HT1080 (cell line): ENCODE measurements at regions not wholly inside any gene's neighbourhood (a gene's known extent, or its start where the extent isn't known, plus 50 kb on each side); places are given as distances from the start of the nearest gene placed in this dataset.

Source experiments
- DNase-seq: peaks from one replicate; pipeline ENCODE4 v3.0.0-alpha.2; 2015; ENCODE audit warnings: low read depth

DNA sequence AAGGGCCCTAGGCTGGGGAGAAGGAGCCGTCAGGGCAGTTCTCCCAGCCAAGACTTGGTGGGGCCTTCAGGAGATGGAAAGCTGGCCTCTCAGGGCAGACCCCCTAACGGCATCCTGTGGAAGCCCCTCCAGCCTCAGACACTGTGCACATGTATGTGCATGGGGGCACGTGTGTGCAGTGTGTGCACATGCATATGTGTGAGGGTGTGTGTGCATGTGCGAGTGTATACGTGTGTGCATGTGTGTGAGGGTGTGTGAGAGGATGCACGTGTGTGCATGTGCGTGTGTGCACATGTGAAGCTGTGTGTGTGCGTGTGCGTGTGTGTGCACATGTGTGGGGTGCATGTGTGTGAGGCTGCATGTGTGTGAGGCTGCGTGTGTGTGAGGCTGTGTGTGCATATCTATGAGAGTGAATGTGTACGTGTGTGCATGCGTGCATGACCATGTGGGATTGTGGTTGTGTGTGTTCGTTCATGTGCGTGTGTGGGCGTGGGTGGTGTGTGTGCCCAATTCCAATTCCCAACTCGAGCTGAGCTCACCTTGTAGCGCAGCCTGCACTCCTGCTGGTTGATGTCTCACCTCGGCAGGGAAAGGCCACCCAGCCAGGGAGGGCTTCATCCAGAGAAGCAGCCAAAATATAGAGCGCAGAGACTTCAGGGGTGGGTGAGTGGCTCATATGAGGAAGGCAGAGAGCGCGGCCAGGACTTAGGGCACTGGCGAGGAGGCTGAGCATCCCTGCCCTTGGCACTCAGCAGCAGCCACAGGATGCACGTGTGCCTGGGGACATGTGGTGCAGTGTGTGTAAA lies 142.7 kb upstream of the PPP1R26 start:
- DNase-seq, result no peak

DNA sequence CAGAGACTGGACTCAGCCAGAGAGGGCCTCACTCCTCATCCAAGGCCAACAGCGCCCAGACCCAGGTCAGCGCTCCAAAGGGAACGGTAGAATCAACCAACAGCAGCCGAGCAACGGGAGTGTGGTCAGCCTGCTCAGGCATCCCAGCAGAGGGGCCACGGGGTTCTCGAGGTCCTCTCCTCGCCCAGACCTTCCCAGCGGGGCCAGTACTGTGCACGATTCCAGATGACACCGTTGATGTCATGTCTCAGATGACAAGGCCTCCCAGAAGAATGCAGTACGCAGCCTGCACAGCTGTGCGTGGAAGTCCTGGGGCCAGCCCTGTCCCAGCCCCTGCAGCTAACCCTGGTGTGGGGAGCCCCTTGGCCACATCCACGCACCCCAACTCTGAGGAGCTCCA lies 141.0 kb upstream of the PPP1R26 start:
- no peak for DNase-seq

DNA sequence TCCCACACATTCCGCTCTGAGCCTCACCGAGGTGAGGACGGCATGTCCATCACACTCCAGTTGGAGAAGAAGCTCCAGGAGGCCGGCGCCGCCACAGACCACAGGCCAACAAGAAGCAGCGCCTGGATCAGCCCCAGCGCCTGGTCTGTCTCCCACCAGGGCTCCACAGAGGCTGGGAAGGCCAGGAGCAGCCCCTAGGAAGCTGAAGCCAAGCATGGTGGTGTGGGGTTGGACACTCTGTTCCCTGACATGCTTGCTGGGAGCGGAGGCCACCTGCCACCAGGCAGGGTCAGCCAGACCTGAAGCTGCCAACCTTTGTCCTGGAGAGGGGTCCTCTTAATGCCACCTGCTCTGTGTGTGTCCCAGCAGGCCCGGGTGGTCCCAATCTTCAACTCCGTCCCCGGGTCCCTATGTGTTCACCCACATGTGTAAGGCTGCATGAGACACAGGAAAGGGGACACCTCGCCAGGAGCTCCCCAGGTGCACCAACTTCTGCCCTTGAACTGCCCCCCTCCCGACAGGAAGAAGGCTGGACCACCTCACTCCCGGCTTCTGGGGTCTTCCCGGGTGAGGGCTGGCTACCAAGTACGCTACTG lies 140.1 kb upstream of the PPP1R26 start:
- DNase-seq, result no peak

DNA sequence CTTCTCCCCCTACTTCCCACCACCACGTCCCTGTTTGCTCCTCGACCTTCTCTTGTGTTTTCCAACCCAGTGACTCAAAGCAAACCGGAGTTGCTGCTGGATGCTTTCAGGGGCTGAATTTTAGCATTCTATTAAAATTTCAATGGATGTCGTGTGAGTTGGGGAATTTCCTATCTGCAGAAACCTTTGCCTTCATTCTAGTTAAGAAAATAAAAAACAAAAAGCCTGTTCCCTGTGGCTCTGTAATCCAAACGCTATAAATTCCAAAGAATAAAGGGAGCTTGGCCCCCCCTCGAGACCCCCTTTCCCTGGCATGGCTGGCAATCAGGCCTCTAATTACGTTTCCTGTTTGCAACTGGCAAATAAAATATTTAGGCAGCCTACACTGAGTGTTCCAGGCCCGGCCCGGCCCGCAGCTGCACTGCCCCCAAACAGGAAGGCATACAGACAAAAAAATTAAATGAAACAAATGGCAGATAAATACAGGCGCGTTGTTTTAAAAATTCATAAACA lies 139.4 kb upstream of the PPP1R26 start:
- no peak for DNase-seq

DNA sequence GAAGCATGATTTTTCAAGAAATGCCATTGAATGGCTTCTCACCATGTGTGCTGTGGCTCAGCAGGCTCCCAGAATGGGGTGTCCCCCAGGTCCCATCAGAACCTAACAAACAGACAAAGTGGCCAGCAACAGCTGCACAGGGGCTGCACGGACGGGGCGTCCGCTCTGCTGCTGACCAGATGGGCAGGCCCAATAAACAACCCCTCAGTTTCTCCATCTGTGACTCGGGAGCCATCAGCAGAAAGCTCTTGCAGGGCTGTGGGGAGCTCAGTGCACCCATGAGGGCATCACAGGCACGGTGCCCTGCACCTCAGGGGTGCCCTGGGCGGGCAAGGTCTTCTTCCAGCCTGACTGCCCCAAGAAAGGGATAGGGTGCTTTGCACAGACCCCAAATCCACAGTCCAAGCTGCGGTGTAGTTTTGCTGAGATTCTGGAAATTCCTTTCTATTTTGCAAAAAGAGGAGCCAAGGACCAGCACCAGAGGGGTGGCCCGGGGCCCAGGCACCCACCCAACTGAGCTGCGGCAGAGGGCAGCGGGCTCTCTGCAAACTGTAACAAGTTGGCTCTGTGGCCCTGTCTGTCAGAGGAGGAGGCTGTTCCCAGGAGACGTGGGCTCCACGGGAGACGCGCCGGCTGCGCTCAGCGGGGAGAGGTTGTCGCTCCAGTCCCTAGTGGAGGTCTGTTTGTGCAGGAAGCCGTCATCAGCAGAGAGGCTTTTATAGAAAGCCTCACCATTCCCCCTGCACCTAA lies 138.7 kb upstream of the PPP1R26 start:
- DNase-seq, result no peak

DNA sequence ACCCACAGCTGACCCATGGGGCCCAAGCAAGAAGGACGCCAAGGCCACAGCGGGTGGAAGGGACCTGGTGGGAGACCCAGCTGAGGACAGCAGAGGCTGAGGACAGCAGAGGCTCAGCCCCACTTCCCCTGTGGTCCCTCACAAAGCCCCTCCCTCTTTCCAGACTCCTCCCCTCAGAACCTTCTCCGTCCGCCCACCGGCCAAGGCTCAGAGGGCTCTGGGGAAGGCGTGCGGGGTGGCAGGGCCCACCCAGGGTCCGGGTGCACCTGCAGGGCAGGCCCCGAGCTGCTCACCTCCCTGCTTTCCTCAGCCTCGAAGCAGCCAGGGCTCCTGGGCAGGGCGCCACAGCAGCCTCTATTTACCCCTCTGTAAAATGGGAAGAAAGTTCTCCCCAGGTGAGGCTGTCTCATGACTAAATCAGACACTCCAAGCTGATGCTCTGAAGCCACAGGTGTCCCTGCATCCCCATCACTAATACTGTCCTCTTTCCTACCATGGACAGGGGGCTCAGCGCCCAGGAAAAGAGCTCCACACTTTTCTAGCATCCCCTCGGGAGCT lies 137.9 kb upstream of the PPP1R26 start:
- DNase-seq, result no peak

DNA sequence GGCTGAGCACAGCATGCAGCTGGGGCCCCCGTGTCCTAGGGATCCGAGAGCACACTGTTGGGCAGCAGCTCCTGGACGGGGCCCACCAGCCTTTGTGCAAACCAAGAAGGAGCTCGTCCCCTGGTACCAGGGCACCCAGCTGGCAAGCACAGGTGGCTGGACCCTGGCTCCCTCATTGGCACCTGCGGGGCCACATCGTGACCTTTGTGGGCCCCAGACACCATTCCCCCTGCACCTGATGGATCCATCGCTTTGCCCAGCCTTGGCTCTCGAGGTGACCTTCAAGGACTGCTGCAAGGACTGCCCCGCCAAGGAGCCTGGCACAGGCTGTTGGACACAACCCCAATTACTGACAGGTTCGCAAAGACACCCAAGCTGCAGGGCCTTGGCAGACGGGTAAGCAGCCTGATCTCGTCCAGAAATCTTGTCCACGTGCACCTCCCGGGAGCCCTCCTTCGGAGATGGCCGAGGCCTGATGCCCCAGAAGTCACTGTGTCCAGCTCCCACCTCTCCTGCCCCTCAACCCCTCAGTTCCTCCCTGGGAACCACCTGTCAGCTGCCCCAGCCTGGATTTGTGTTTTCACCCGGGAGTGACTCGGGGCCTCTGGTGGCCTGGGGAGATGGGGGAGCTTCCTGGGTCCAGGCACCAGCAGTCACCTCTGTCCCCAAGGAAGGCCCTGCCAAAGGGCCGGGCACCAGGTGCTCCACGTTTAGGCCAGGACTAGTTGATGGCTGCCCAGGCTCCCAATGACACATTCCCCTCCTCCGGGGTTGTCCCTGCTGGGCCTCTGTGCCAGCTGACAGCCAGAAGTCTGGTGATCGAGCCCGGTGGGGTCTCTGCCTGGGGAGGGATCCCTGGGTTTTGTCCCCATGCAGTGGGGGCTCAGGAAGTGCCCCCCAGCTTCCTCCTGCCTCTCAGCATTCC lies 137.1 kb upstream of the PPP1R26 start:
- no peak for DNase-seq

DNA sequence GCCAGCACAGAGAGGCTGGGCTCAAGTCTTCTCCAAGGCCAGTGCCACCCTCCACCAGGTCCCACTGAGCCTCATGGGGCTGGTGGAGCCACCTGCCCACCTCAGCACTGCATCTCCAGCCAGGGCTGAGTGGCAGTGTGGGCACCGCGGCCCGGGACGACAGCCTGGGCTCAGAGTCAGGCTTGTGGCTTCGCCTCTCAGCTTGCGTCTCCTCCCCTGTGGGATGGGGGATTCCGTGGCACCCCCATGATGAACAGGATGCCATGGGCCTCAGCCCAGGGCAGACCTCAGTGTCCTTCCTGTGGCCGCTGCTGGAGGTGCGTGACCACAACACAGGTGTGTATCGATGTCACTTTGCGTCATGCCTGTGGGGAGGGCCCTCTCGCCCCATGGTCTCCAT lies 136.4 kb upstream of the PPP1R26 start:
- DNase-seq, result no peak

DNA sequence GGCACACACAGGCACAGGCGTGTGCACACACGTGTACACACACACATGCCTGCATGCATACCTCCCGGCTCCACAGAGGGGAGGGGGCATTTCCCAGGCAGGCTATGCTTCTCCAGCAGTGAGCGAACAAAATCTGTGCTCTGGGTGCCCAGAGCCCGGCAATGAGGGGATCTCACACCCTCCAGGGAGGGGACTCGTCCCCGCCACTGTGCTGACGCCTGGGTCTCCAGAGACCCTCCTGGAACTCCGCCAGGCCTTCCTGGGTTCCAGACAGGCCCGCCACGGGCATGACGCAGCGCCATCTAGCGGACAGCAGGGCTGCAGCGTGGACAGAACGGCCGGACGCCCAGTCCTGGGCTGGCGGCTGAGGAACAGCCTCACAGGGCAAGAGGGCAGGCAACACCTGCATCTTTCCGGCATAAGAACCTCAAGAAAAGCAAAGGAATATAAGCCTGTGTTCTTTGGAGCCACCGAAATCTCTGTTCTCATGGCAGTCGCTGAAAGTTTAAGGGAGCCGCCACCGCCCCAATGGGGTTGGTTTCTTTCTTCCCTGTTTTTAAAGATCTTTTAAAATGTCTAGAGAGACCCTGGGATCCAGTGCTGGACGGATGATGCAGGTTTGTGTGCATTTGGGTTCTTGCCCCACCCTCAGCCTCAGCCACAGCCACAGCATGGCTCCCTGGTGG lies 135.6 kb upstream of the PPP1R26 start:
- no peak for DNase-seq

DNA sequence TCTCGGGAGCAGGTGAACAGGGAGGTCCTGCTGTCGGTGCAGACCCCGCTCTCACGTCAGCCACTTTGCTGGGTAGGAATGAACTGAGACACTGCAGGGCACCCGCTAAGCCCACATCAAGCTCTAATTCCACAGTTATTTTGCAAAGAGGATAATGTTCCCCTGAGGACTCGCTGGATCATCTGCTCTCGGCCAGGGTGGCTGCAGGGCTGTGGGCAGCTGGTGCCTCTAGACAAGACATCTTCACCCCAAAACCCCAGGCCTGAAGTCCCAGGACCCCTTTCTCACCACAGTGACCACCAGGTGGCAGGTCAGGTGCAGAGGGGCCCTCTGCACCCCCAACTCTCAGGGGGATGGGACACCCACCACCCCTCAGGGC lies 135.1 kb upstream of the PPP1R26 start:
- no peak for DNase-seq

DNA sequence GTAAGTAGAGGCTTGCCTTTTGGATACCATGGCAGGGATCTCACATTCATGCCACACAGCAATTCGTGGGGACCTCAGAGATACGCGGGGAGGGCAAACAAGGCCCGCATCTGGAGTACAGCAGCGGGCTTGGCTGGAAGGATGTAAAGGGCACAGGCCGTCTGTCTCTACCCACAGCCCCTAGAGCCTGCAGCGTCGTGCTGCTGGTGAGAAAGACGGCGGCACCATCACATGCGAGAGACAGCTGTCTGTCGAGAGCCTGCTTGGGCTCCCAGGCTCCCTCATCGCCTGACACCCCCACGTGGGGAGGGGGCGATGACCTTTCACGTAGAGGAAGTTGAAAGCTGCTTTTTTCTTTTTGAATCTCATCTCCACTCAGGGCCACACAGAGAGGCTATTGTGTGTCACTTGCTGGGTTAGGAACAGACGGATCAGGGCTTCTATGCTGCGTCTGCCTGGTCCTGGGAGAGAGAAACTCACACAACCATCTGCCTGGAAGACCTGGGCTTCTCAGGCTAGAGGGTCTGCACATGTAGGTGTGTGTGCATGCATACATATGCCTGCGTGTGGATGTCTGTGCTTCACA lies 134.6 kb upstream of the PPP1R26 start:
- DNase-seq, result no peak

DNA sequence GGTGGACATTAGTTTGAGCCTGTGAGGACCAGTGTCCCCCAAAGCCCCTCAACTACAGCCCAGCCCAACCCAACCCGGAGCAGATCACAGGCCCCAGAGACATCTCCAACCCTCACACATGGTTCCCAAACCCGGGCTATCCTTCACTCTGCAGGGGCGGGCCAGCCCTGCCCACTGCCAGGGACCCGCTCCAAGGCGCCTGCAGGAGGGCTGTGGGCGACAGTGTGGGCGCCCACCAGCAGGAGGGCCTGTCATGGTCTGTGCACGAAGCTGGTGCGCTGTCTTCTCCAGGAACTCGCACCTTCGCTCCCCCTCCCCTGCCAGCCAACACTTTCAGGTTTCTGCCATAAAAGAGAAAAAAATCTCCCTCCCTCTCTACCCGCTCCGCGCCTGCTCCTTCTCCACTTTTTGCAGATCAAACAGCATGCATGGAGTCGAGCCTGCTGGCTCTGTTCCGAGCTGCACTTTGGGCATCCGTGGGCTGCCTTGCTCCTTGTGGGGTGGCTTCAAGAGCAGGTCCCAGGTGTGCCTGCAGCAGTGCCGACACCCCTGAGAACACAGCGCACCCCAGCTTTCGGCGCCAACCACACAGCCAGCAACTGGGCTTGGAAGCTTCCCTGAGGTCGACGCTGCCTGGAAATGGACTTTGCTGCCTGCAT lies 133.7 kb upstream of the PPP1R26 start:
- no peak for DNase-seq

DNA sequence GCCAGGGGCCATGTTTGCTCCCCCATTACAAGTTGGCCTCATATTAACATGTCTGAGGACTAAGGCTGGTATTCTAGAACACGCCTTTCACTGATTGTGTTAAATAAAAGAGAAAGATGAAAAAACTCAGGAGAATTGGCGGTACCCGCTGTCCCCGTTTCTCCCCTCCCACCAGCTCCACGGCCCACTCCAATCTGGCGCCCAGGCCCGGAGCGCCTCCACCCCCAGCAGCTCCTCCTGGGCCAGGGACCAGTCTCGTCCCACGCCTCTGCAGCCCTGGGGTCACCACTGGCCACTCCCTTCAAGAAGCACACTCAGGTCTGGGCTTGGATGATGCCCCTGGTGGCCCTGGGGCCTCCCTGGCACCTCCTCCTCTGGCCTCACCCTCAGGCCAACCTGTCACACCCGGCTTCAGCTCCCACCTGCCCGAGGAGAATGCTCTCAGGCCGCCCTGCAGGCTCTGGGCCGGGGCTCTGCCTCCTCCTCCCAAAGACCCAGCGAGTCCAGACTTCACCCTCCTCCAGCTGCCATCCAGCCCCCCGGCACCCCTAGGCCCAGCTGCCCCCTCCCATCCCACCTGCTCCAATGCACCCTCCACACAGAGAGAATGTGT lies 133.0 kb upstream of the PPP1R26 start:
- DNase-seq, result no peak

DNA sequence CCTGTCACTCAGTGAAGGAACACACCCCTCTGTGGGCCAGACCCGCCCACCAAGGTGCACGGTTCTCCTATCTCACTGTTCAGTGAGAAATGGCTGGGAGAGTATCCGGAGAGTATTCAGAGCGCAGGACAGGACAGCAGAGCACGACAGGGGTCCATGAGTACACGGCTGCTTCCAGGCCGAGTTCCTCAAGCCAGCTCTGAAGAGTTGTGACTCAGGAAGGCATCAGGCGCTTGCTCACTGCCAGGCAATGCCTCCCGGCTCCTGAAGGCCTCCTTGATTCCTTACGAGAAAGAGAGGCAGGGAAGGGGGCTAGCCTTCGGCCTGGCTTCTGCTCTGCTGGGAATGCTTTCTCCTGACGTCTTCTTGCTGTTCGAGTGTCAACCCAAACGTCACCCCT lies 132.1 kb upstream of the PPP1R26 start:
- peak; percentile 39 for DNase-seq

DNA sequence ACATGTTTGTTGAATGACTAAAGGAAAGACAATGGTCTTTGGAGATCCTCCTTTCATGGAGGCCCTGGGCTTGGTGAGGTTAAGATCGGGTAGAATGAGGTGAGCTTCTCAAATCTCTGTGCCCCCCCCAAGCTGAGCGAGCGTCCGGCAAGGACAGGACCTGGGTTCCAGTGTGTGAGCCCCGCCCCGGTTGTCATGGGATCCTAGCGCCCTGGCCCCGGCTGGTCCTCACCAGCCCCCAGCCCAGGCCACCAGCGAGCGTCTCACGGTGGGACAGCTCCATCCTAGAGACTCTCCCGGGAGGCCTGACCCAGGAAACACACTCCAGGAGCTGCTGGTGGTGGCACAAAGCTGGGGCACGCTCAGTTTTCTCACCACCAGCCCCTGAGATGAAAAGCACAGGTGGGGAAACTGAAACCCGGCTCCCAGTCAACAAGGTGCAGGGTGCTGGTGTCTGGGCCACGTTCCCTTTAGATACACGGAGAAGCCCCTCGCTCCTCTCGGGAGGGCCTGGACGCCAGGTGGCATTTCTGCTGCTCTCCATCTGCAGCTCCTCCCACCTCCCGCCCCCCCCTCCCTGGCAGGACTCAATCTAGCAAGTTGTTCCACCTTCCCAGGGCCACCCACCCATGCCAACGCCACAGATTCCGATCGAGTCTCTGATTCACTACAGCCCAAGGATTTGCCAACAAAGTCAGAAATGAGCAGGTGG lies 131.3 kb upstream of the PPP1R26 start:
- DNase-seq, result no peak

DNA sequence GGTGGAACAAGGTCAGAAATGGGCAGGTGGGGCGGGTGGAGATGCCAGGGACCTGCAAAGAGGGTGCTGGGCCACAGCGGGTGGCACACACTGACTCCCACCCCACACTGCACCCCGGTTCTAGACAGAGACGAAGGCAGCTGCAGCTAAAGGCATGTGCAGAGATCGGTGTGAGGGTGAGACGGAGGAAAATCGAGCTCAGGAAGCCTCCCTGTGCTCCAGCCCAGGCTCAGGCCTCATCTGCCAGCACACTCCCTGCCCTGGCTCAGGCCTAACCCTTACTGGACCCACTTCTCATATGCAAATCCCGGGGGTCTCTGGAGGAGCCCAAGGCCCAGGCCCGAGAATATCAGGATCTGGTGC lies 130.8 kb upstream of the PPP1R26 start:
- DNase-seq, result no peak

DNA sequence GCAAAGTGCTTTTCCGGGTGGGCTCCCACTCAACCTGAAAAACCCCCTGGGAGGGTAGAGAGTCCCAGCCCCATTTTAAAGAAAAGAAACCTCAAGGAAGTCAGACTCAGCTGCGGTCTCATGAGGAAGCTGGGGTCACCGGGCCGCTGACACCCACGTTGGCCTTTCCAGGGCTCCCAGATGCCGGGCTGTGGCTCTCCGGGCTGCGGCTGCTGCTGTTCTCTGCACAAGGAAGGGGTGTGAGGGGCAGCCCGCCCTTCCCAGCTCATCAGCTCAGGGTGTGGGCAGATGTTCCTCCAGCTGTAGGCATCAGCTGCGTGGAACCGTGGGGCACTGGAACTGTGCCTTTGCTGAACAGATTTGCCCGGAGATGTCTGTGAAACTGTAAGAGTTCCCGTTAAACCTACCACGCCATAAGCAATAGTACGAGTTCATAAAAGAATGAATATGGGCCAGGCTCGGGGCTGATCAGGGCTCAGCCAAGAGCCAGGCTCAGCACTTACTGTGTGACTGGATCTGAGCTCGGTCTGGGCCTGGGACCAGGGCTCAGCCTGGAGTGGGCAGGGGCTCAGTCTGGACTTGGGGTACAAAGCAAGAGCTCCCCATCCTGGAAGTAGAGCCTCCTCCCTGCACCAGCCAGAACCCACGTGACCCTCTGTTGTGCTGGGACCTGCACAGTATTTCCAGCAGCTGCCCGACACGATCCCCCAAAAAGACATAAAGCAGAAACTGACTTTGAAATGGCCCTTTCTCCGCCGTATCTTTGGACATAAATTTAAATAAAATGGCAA lies 130.2 kb upstream of the PPP1R26 start:
- DNase-seq, result no peak

DNA sequence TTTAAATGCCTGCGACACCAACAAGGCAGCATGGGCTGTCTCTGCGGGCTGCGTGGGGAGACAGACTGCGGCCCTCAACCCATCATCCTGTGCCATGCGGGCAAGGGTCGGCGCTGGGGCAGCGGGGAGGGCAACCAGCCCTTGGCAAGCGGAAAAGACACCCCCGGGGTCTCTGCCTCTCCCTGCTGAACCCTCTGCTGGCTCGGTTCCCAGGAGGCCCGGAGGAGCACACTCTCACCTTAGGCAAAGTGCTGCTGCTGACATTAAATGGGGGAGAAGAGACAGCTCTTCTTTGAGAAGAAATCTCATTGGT lies 129.6 kb upstream of the PPP1R26 start:
- DNase-seq, result no peak
